Fibroblast of skin of right biceps (primary cell): ENCODE measurements at regions not wholly inside any gene's neighbourhood (a gene's known extent, or its start where the extent isn't known, plus 50 kb on each side); places are given as distances from the start of the nearest gene placed in this dataset.
A peak's percentile ranks its signal among the peaks of the same experiment; 100 is the strongest.
"Not testable (repeated sequence)": the region's sequence is repeated elsewhere in the genome, so short reads cannot be mapped to it uniquely, and the experiment has no call there.

Experiments
- DNase-seq: peaks from one replicate; pipeline ENCODE4 v3.0.0-alpha.2; 2013

- DNase-seq, result no peak
Observed at GRCh38 chr1:102365071-102365470, 368.3 kb upstream of the OLFM3 start.

- DNase-seq, result no peak
Observed at GRCh38 chr1:102336602-102337001, 339.9 kb upstream of the OLFM3 start.

- DNase-seq, result no peak
Observed at GRCh38 chr1:102318104-102318806, 321.5 kb upstream of the OLFM3 start.

- no peak for DNase-seq
Observed at GRCh38 chr1:102315096-102315495, 318.4 kb upstream of the OLFM3 start.

GRCh38 chr1:102296116-102296515, 299.4 kb upstream of the OLFM3 start:
- DNase-seq, result no peak

GRCh38 chr1:102282955-102283354, 286.2 kb upstream of the OLFM3 start:
- no peak for DNase-seq

- DNase-seq, result no peak
Observed at GRCh38 chr1:102262994-102263393, 266.3 kb upstream of the OLFM3 start.

GRCh38 chr1:102252731-102253505, 256.2 kb upstream of the OLFM3 start:
- DNase-seq, result no peak

- DNase-seq, result no peak
Observed at GRCh38 chr1:102241431-102242338, 245.0 kb upstream of the OLFM3 start.

- no peak for DNase-seq
Observed at GRCh38 chr1:102239247-102239646, 242.5 kb upstream of the OLFM3 start.

GRCh38 chr1:102234753-102235359, 238.1 kb upstream of the OLFM3 start:
- no peak for DNase-seq

- DNase-seq, result no peak
Observed at GRCh38 chr1:102219463-102219862, 222.7 kb upstream of the OLFM3 start.

GRCh38 chr1:102210891-102211290, 214.2 kb upstream of the OLFM3 start:
- not testable (repeated sequence) for DNase-seq

- DNase-seq, result peak; percentile 17
Observed at GRCh38 chr1:102191723-102192122, 195.0 kb upstream of the OLFM3 start.

GRCh38 chr1:102190429-102190828, 193.7 kb upstream of the OLFM3 start:
- DNase-seq, result no peak

- DNase-seq, result peak; percentile 49
Observed at GRCh38 chr1:102186536-102186935, 189.8 kb upstream of the OLFM3 start.

GRCh38 chr1:102185260-102185659, 188.5 kb upstream of the OLFM3 start:
- no peak for DNase-seq

- no peak for DNase-seq
Observed at GRCh38 chr1:102184477-102184876, 187.8 kb upstream of the OLFM3 start.

GRCh38 chr1:102183711-102184110, 187.0 kb upstream of the OLFM3 start:
- no peak for DNase-seq

GRCh38 chr1:102182603-102183260, 186.0 kb upstream of the OLFM3 start:
- DNase-seq, result no peak

- no peak for DNase-seq
Observed at GRCh38 chr1:102181341-102181740, 184.6 kb upstream of the OLFM3 start.

- DNase-seq, result no peak
Observed at GRCh38 chr1:102178480-102178879, 181.8 kb upstream of the OLFM3 start.
